ENCODE measurements at regions not wholly inside any gene's neighbourhood (a gene's known extent, or its start where the extent isn't known, plus 50 kb on each side); places are given as distances from the start of the nearest gene placed in this dataset.

- ATAC-seq (ENCODE audit: low read depth) (no peak), DNase-seq (ENCODE audit: low spot score) (no peak)
- Histone ChIP-seq H3K4me3 (ENCODE audit: severe bottlenecking) (no peak overlapping the region), H3K9me3 (ENCODE audit: severe bottlenecking) (no peaks in the 10 kb centered on the region), H3K27me3 (ENCODE audit: insufficient read depth, poor library complexity, severe bottlenecking) (no peaks in the 10 kb centered on the region), H3K27ac (ENCODE audit: poor library complexity, severe bottlenecking) (no peak overlapping the region), H3K4me1 (ENCODE audit: insufficient read depth, poor library complexity, severe bottlenecking) (peaks cover 2% of the 10 kb centered on the region), H3K36me3 (ENCODE audit: low read depth) (no peaks in the 10 kb centered on the region)
- TF ChIP-seq, protein P1, sequence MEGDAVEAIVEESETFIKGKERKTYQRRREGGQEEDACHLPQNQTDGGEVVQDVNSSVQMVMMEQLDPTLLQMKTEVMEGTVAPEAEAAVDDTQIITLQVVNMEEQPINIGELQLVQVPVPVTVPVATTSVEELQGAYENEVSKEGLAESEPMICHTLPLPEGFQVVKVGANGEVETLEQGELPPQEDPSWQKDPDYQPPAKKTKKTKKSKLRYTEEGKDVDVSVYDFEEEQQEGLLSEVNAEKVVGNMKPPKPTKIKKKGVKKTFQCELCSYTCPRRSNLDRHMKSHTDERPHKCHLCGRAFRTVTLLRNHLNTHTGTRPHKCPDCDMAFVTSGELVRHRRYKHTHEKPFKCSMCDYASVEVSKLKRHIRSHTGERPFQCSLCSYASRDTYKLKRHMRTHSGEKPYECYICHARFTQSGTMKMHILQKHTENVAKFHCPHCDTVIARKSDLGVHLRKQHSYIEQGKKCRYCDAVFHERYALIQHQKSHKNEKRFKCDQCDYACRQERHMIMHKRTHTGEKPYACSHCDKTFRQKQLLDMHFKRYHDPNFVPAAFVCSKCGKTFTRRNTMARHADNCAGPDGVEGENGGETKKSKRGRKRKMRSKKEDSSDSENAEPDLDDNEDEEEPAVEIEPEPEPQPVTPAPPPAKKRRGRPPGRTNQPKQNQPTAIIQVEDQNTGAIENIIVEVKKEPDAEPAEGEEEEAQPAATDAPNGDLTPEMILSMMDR (IDR thresholded peaks at IDR 0.05; ENCODE audit: poor library complexity, severe bottlenecking): no peak
Measured at GRCh38 chr3:106212665-106213222, 343.9 kb upstream of the CBLB start.

- no peak overlapping the region for H3K4me3 ChIP-seq (ENCODE audit: severe bottlenecking)
- ATAC-seq (ENCODE audit: low read depth) (no peak), DNase-seq (ENCODE audit: low spot score) (no peak)
- peaks cover 2% of the 10 kb centered on the region for H3K4me1 ChIP-seq (ENCODE audit: insufficient read depth, poor library complexity, severe bottlenecking)
- no peak overlapping the region for H3K27ac ChIP-seq (ENCODE audit: poor library complexity, severe bottlenecking)
- TF ChIP-seq, protein P1 (IDR thresholded peaks at IDR 0.05; ENCODE audit: poor library complexity, severe bottlenecking): no peak
- H3K27me3 ChIP-seq (ENCODE audit: insufficient read depth, poor library complexity, severe bottlenecking): no peaks in the 10 kb centered on the region
- H3K9me3 ChIP-seq (ENCODE audit: severe bottlenecking): no peaks in the 10 kb centered on the region
- H3K36me3 ChIP-seq (ENCODE audit: low read depth): no peaks in the 10 kb centered on the region
Measured at GRCh38 chr3:106213954-106214353, 345.1 kb upstream of the CBLB start.

- DNase-seq (ENCODE audit: low spot score) (no peak), ATAC-seq (ENCODE audit: low read depth) (no peak)
- Histone ChIP-seq H3K9me3 (ENCODE audit: severe bottlenecking) (no peaks in the 10 kb centered on the region), H3K36me3 (ENCODE audit: low read depth) (no peaks in the 10 kb centered on the region), H3K4me1 (ENCODE audit: insufficient read depth, poor library complexity, severe bottlenecking) (peaks cover 2% of the 10 kb centered on the region), H3K4me3 (ENCODE audit: severe bottlenecking) (no peak overlapping the region), H3K27me3 (ENCODE audit: insufficient read depth, poor library complexity, severe bottlenecking) (no peaks in the 10 kb centered on the region), H3K27ac (ENCODE audit: poor library complexity, severe bottlenecking) (no peak overlapping the region)
- TF ChIP-seq, protein P1 (IDR thresholded peaks at IDR 0.05; ENCODE audit: poor library complexity, severe bottlenecking): no peak
Measured at GRCh38 chr3:106214641-106215040, 345.8 kb upstream of the CBLB start.

DNA sequence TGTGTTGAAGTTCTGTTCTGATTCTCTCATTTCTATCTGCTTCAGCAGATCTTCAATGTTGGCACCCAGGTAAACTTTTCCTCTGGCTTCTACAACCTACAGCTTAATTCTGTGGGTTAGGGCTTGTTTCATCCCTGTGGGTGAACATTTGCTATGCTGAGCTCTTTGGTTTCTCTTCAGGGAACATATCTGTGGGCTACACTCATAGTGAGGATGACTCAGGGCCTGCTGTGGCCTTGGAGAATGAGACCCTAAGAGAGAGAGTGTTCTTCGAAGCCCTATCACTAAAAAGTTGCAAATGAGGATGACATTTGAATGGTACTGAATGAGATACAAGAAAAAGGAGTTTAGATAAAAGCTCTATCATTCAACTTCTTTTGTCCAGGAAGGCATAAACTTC lies 346.2 kb upstream of the CBLB start:
- TF ChIP-seq, protein P1 (IDR thresholded peaks at IDR 0.05; ENCODE audit: poor library complexity, severe bottlenecking): no peak
- Histone ChIP-seq H3K4me1 (ENCODE audit: insufficient read depth, poor library complexity, severe bottlenecking) (peaks cover 2% of the 10 kb centered on the region), H3K27me3 (ENCODE audit: insufficient read depth, poor library complexity, severe bottlenecking) (no peaks in the 10 kb centered on the region), H3K27ac (ENCODE audit: poor library complexity, severe bottlenecking) (no peak overlapping the region), H3K9me3 (ENCODE audit: severe bottlenecking) (no peaks in the 10 kb centered on the region), H3K4me3 (ENCODE audit: severe bottlenecking) (no peak overlapping the region), H3K36me3 (ENCODE audit: low read depth) (no peaks in the 10 kb centered on the region)
- no peak for DNase-seq (ENCODE audit: low spot score)
- no peak for ATAC-seq (ENCODE audit: low read depth)

DNA sequence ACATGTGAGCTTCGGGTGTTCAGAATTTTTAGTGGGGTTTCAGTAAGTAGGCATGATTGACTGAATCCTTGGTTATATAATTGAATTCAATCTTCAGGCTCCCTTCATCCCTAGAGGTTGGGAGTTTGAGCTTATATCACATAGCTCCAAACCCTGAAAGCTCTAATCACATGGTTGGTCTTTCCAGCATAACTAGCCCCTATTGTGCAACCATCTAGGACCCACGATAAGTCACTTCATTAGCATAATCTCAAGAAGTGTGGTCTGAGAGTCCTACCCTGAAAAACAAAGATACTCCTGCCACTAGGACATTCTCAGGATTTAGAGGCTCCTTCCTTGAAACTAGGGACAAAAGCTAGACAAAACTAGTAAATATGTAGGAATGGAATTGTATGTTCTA lies 348.9 kb upstream of the CBLB start:
- H3K36me3 ChIP-seq (ENCODE audit: low read depth): no peaks in the 10 kb centered on the region
- TF ChIP-seq, protein P1 (IDR thresholded peaks at IDR 0.05; ENCODE audit: poor library complexity, severe bottlenecking): no peak
- H3K4me1 ChIP-seq (ENCODE audit: insufficient read depth, poor library complexity, severe bottlenecking): peaks cover 1% of the 10 kb centered on the region
- no peaks in the 10 kb centered on the region for H3K9me3 ChIP-seq (ENCODE audit: severe bottlenecking)
- no peaks in the 10 kb centered on the region for H3K27me3 ChIP-seq (ENCODE audit: insufficient read depth, poor library complexity, severe bottlenecking)
- no peak for DNase-seq (ENCODE audit: low spot score)
- H3K4me3 ChIP-seq (ENCODE audit: severe bottlenecking): no peak overlapping the region
- no peak for ATAC-seq (ENCODE audit: low read depth)
- H3K27ac ChIP-seq (ENCODE audit: poor library complexity, severe bottlenecking): no peak overlapping the region
